Endodermal cell (in vitro differentiated cells): ENCODE measurements at regions not wholly inside any gene's neighbourhood (a gene's known extent, or its start where the extent isn't known, plus 50 kb on each side); places are given as distances from the start of the nearest gene placed in this dataset.
A peak's percentile ranks its signal among the peaks of the same experiment; 100 is the strongest.

Experiments used
- DNase-seq: peaks from one replicate; pipeline ENCODE4 v3.0.0-alpha.2; 2017
- H3K27ac ChIP-seq: 2 replicates; pipeline ENCODE4 v1.5.1; 2013; ENCODE audit warnings: mild to moderate bottlenecking, low read depth, low read length, moderate library complexity
- H3K27me3 ChIP-seq: 2 replicates; pipeline ENCODE4 v1.6.1; 2013; ENCODE audit warnings: mild to moderate bottlenecking, low read length, moderate library complexity; ENCODE audit not compliant: insufficient read depth, control insufficient read depth, poor library complexity, severe bottlenecking
- H3K36me3 ChIP-seq: 2 replicates; pipeline ENCODE4 v1.7.0; 2013; ENCODE audit warnings: mild to moderate bottlenecking, low read length, moderate library complexity; ENCODE audit not compliant: control insufficient read depth, insufficient read depth
- H3K4me1 ChIP-seq: one replicate; pipeline ENCODE4 v1.7.0; 2013; ENCODE audit warnings: low read length; ENCODE audit not compliant: control insufficient read depth, insufficient read depth
- H3K4me3 ChIP-seq: 2 replicates; pipeline ENCODE4 v1.5.1; 2013; ENCODE audit warnings: mild to moderate bottlenecking, low read length, moderate library complexity
- H3K9ac ChIP-seq: 2 replicates; pipeline ENCODE4 v1.6.1; 2013; ENCODE audit warnings: mild to moderate bottlenecking, low read length, moderate library complexity; ENCODE audit not compliant: poor library complexity, severe bottlenecking; ENCODE audit errors: extremely low read depth
- H3K9me3 ChIP-seq: 2 replicates; pipeline ENCODE4 v1.6.1; 2013; ENCODE audit warnings: mild to moderate bottlenecking, low read length, moderate library complexity; ENCODE audit not compliant: control insufficient read depth
- H3K27ac Mint-ChIP-seq: 2 replicates; pipeline ENCODE4 v1.8.0; 2020; ENCODE audit warnings: mixed read lengths
- H3K27me3 Mint-ChIP-seq: 2 replicates; pipeline ENCODE4 v1.8.0; 2021; ENCODE audit warnings: mild to moderate bottlenecking, mixed read lengths; ENCODE audit not compliant: insufficient read depth
- H3K36me3 Mint-ChIP-seq: 2 replicates; pipeline ENCODE4 v1.8.0; 2020; ENCODE audit warnings: low read depth, mixed read lengths
- H3K4me1 Mint-ChIP-seq: 2 replicates; pipeline ENCODE4 v1.8.0; 2020; ENCODE audit warnings: mixed read lengths
- H3K4me3 Mint-ChIP-seq: 2 replicates; pipeline ENCODE4 v1.8.0; 2020; ENCODE audit warnings: mild to moderate bottlenecking, moderate library complexity, mixed read lengths
- H3K9me3 Mint-ChIP-seq: 2 replicates; pipeline ENCODE4 v1.8.0; 2020; ENCODE audit warnings: mild to moderate bottlenecking, mixed read lengths
- WGBS, 2 experiments: methylation state at CpG; one replicate each; pipeline versions ENCODE4 v1.1.5 to v1.1.7; 2013; ENCODE audit warnings: missing lambda C conversion rate in 2 of 2, mixed read lengths in 1 of 2; ENCODE audit not compliant: insufficient coverage in 1 of 2, insufficient read length in 1 of 2; 5-methylcytosine and 5-hydroxymethylcytosine counted together
- TF ChIP-seq, protein P1 (sequence below): fragments of 200-600 bp; sonication (generic); conservative IDR thresholded peaks from 2 replicates; pipeline ENCODE4 v1.5.0; 2021; ENCODE audit warnings: antibody characterized with exemption, mild to moderate bottlenecking

DNA sequence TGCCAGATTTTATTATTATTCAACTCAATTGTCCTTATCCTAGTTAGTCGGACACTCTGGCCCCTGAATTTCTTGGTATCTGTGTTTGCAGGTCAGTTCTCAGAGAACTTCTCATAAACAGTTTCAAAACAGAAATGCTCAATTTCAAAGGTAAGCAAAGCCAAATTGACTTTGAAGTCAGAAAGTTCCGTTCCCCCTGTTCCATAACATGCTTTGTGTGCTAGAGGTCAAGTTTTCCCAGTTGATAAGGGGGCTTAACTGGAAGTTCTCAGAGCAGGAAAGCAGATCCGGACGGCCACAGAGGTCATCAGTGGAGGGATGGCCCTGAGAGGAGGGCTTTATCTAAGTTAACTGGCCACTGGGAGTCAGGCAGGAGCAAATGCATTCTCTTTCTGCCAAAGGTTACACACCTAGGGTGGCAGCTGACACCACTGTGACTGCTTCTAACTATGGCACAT lies 417.2 kb downstream of the COG6 start:
- no peaks in the 10 kb centered on the region for H3K9me3 Mint-ChIP-seq
- peaks cover 6% of the 10 kb centered on the region for H3K27me3 Mint-ChIP-seq
- no peak overlapping the region for H3K9ac ChIP-seq
- peaks cover 10% of the 10 kb centered on the region for H3K4me1 ChIP-seq
- H3K9me3 ChIP-seq, result no peaks in the 10 kb centered on the region
- TF ChIP-seq, protein P1, sequence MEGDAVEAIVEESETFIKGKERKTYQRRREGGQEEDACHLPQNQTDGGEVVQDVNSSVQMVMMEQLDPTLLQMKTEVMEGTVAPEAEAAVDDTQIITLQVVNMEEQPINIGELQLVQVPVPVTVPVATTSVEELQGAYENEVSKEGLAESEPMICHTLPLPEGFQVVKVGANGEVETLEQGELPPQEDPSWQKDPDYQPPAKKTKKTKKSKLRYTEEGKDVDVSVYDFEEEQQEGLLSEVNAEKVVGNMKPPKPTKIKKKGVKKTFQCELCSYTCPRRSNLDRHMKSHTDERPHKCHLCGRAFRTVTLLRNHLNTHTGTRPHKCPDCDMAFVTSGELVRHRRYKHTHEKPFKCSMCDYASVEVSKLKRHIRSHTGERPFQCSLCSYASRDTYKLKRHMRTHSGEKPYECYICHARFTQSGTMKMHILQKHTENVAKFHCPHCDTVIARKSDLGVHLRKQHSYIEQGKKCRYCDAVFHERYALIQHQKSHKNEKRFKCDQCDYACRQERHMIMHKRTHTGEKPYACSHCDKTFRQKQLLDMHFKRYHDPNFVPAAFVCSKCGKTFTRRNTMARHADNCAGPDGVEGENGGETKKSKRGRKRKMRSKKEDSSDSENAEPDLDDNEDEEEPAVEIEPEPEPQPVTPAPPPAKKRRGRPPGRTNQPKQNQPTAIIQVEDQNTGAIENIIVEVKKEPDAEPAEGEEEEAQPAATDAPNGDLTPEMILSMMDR, result peak; percentile 48
- no peaks in the 10 kb centered on the region for H3K36me3 Mint-ChIP-seq
- no peak overlapping the region for H3K4me3 ChIP-seq
- no peaks in the 10 kb centered on the region for H3K36me3 ChIP-seq
- no peak overlapping the region for H3K4me3 Mint-ChIP-seq
- H3K27ac Mint-ChIP-seq, result no peak overlapping the region
- H3K4me1 Mint-ChIP-seq, result peaks cover 34% of the 10 kb centered on the region
- H3K27ac ChIP-seq, result no peak overlapping the region
- no peak for DNase-seq
- no peaks in the 10 kb centered on the region for H3K27me3 ChIP-seq
- 89 to 97% methylated on average over 4 of the region's 4 CpGs for WGBS, 2 experiments

DNA sequence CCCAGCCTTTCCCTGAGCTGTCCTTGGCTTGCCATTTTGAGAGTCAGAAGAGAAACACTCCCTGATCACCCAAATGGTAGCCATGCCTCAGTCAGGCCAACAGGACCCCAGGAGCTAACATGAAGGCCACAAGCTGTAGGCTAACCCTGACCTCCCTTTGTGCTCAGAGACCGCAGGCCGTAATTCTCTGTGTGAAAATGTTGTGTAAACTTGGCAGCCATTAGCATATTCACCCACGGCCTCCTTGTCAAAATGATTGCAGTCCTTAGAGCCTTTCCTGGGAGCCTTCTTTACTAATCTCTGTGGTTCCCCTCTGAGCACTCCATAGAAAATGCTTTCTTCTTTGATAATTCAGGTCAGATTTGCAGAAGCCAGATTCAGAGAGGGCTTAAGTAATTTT lies 418.9 kb downstream of the COG6 start:
- no peaks in the 10 kb centered on the region for H3K36me3 ChIP-seq

DNA sequence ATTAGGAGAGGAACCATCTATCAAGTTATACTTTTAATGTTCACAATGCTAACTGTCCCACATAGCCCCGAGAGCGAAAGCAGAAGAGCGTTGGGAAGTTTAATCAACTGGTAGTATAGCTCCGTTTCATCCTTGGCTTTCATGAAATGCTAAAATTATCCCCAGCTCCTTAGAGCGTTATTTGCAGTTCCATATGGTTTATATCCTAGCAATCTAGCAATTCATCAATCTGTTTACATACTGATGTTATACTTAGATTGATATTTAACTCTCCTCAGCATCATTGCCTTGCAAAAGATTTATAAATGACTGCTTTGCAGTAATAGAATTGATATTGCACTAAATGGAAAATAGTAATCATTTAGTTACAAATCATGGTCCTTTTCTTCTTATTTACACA lies 419.8 kb downstream of the COG6 start:
- peaks cover 10% of the 10 kb centered on the region for H3K27me3 Mint-ChIP-seq

More for the DNA sequence above, 418.9 kb downstream of the COG6 start:
- Mint-ChIP-seq H3K27ac (no peak overlapping the region), H3K9me3 (no peaks in the 10 kb centered on the region), H3K27me3 (peaks cover 12% of the 10 kb centered on the region), H3K4me3 (no peak overlapping the region), H3K36me3 (no peaks in the 10 kb centered on the region), H3K4me1 (peaks cover 31% of the 10 kb centered on the region)
- DNase-seq, result peak; percentile 67
- WGBS, 2 experiments, result 33 to 37% methylated on average over 2 to 3 of the region's 3 CpGs
- peaks cover 10% of the 10 kb centered on the region for H3K4me1 ChIP-seq
- no peaks in the 10 kb centered on the region for H3K9me3 ChIP-seq
- no peak overlapping the region for H3K9ac ChIP-seq
- no peaks in the 10 kb centered on the region for H3K27me3 ChIP-seq
- TF ChIP-seq, protein P1, result no peak
- H3K27ac ChIP-seq, result no peak overlapping the region
- H3K4me3 ChIP-seq, result no peak overlapping the region

More for the DNA sequence above, 419.8 kb downstream of the COG6 start:
- no peak for DNase-seq
- no peak overlapping the region for H3K4me3 ChIP-seq
- H3K9me3 ChIP-seq, result no peaks in the 10 kb centered on the region
- Mint-ChIP-seq H3K36me3 (no peaks in the 10 kb centered on the region), H3K27ac (no peak overlapping the region), H3K9me3 (no peaks in the 10 kb centered on the region), H3K4me1 (peaks cover 31% of the 10 kb centered on the region), H3K4me3 (no peak overlapping the region)
- WGBS, 2 experiments, result 93 to 96% methylated on average over 2 to 5 of the region's 5 CpGs
- no peak overlapping the region for H3K27ac ChIP-seq
- no peaks in the 10 kb centered on the region for H3K36me3 ChIP-seq
- TF ChIP-seq, protein P1, result no peak
- no peak overlapping the region for H3K9ac ChIP-seq
- H3K27me3 ChIP-seq, result no peaks in the 10 kb centered on the region
- H3K4me1 ChIP-seq, result peaks cover 10% of the 10 kb centered on the region
